Body of pancreas (tissue), 4 donors: ENCODE measurements at regions not wholly inside any gene's neighbourhood (a gene's known extent, or its start where the extent isn't known, plus 50 kb on each side); places are given as distances from the start of the nearest gene placed in this dataset.

Source experiments
- ATAC-seq: fragments of 150-250 bp; one replicate; pipeline ENCODE4 v1.9.1; 2016
- DNase-seq, 4 donors: peaks; one replicate each; pipeline ENCODE4 v3.0.0-alpha.2; 2019
- H3K27ac ChIP-seq, 4 donors: fragments of 200-600 bp; sonication (generic); 1 replicate in 3 of 4; 2 replicates in 1 of 4; pipeline versions ENCODE4 v1.5.1 to v1.6.1; 2016 to 2019; ENCODE audit warnings: mild to moderate bottlenecking in 1 of 4, mixed read lengths in 1 of 4, moderate library complexity in 1 of 4
- H3K27me3 ChIP-seq, 2 donors: fragments of 200-600 bp; sonication (generic); one replicate each; pipeline ENCODE4 v1.6.0; 2016; ENCODE audit warnings: mild to moderate bottlenecking in 1 of 2
- H3K36me3 ChIP-seq, 2 donors: fragments of 200-600 bp; sonication (generic); replicated peaks in 1 of 2; 2 replicates each; pipeline ENCODE4 v1.5.1; 2016; ENCODE audit warnings: low read depth in 2 of 2; ENCODE audit not compliant: insufficient read depth in 1 of 2
- H3K4me1 ChIP-seq: fragments of 200-600 bp; sonication (generic); one replicate; pipeline ENCODE4 v1.6.0; 2016
- H3K4me3 ChIP-seq, 2 donors: fragments of 200-600 bp; sonication (generic); 1 replicate in 1 of 2; 2 replicates in 1 of 2; pipeline ENCODE4 v1.5.1; 2016 to 2019
- H3K9me3 ChIP-seq, 3 donors: fragments of 200-600 bp; sonication (generic); 1 replicate in 2 of 3; 2 replicates in 1 of 3; pipeline ENCODE4 v1.5.1; 2016
- CTCF ChIP-seq, 7 experiments: fragments of 450-650 bp in 4 of 7; fragments of 200-600 bp in 3 of 7; sonication (generic) in 3 of 7; IDR thresholded peaks; one replicate each; pipeline ENCODE4 v1.5.1; 2016 to 2019; ENCODE audit warnings: antibody characterized with exemption in 7 of 7
- POLR2A ChIP-seq, 3 donors: fragments of 450-650 bp; IDR thresholded peaks; one replicate each; pipeline ENCODE4 v1.6.1; 2016; ENCODE audit warnings: antibody characterized with exemption in 3 of 3, mild to moderate bottlenecking in 2 of 3
- WGBS, 2 donors: methylation state at CpG; one replicate each; pipeline ENCODE4 v1.1.5; 2017; 5-methylcytosine and 5-hydroxymethylcytosine counted together
- intact Hi-C: fragments of 100-400 bp; cut with DNase I; formaldehyde crosslinking; loops from one replicate; pipeline ENCODE4 v1.15.1; 2023

DNA sequence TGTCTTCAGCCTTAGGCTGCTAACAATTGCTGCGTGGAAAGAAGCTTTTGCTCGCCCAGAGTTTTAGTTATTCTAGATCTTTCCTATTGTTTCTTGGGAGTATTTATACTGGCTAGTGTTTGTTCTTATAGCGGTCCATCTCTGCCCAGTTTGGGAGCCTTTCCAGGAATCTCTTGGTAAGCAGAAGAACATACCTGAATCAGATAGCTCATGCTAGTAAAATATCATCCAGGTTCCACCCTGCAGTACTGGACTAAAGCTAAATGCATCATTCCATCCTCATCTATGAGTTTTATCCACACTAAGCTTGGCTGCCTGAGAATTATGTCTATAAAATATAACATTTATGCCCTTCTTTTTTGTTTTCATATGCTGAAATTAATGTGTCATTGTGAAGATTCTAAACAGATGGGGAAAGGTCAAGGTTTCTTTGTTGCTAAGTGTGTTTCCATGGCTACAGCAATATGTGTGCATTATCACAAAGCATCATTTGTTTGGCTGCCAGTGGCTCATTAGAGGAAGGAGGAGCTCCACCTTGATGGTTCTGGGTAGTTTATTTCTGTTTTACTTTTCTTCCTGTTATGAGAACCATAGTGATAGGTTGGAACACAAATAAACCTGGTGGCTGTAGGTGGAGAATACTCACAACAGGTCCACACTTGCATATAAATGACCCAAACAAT lies 182.8 kb downstream of the PIK3C3 start:
- TF ChIP-seq POLR2A (IDR thresholded peaks at IDR 0.05) (no peak), CTCF (IDR thresholded peaks at IDR 0.05) (no peak)

GRCh38 chr18:42141439-42141838 lies 186.4 kb downstream of the PIK3C3 start:
- intact Hi-C loops = no loop called here
- Histone ChIP-seq H3K4me1 (no peaks in the 10 kb centered on the region), H3K9me3 (peaks cover 0 to 17% (median 0%) of the 10 kb centered on the region in 3 donors), H3K27me3 (no peaks in the 10 kb centered on the region), H3K4me3 (no peak overlapping the region), H3K36me3 (no peaks in the 10 kb centered on the region), H3K27ac (no peak overlapping the region)
- no peak for DNase-seq
- ATAC-seq = no peak
- WGBS, 2 donors = 0 to 71% methylated on average over 1 of the region's 1 CpG
- TF ChIP-seq CTCF (IDR thresholded peaks at IDR 0.05) (no peak), POLR2A (IDR thresholded peaks at IDR 0.05) (no peak)

More for the DNA sequence above, 182.8 kb downstream of the PIK3C3 start:
- no peak for DNase-seq
- Histone ChIP-seq H3K4me3 (no peak overlapping the region), H3K36me3 (no peaks in the 10 kb centered on the region), H3K27ac (no peak overlapping the region), H3K27me3 (no peaks in the 10 kb centered on the region), H3K9me3 (peaks cover 0 to 17% (median 0%) of the 10 kb centered on the region in 3 donors), H3K4me1 (no peaks in the 10 kb centered on the region)
- no peak for ATAC-seq
- 58 to 67% methylated on average over 3 of the region's 3 CpGs for WGBS, 2 donors
- intact Hi-C loops = no loop called here

GRCh38 chr18:42155024-42155423 lies 200.0 kb downstream of the PIK3C3 start:
- intact Hi-C loops = no loop called here

DNA sequence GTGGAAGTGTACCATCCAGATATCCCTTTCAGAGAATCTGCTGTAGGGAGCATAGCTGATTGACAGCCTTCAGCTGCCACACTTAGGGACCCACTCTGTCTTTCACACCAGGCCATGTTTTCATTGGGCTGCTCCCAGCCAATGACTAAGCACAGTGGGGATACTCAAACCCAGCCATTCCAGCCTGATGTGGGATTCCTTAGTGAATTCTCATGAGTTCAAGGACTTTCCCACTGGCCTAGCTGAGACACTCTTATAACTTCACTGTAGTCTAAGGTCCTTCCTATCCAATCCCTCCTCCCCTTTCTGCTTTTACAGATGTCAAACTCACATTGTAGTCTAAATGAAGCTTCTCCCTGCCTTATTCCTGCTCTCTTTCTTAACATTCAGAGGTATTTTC lies 201.2 kb downstream of the PIK3C3 start:
- Histone ChIP-seq H3K4me1 (no peaks in the 10 kb centered on the region), H3K9me3 (no peaks in the 10 kb centered on the region), H3K4me3 (no peak overlapping the region), H3K27ac (no peak overlapping the region), H3K36me3 (no peaks in the 10 kb centered on the region), H3K27me3 (no peaks in the 10 kb centered on the region)
- no peak for DNase-seq
- no peak for ATAC-seq
- TF ChIP-seq CTCF (IDR thresholded peaks at IDR 0.05) (no peak), POLR2A (IDR thresholded peaks at IDR 0.05) (no peak)
- intact Hi-C loops = no loop called here

More at GRCh38 chr18:42155024-42155423, 200.0 kb downstream of the PIK3C3 start:
- Histone ChIP-seq H3K4me3 (no peak overlapping the region), H3K27ac (no peak overlapping the region), H3K36me3 (no peaks in the 10 kb centered on the region), H3K4me1 (no peaks in the 10 kb centered on the region), H3K27me3 (no peaks in the 10 kb centered on the region), H3K9me3 (no peaks in the 10 kb centered on the region)
- no peak for TF ChIP-seq CTCF (IDR thresholded peaks at IDR 0.05)
- TF ChIP-seq POLR2A (IDR thresholded peaks at IDR 0.05) = no peak
- DNase-seq = no peak
- ATAC-seq = no peak

DNA sequence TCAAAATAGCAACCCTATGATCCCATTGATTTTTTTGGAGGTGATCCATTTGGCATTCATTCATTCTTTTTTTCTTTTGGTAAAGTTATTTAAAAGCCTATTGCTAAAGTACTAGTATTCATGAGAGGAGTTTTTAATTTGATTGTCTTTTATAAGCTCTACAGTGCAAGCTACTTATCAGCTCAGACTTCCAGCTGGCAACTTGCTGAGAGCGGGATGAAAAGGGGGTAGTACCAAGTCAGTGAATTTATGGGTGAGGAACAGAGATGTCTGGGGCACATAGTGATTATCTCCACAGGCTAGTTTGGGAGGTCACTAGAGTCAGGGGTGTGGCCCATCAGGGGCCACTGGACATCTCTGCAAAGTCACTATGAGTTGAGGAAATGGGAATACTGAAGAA lies 202.4 kb downstream of the PIK3C3 start:
- Histone ChIP-seq H3K4me3 (no peak overlapping the region), H3K27ac (no peak overlapping the region), H3K9me3 (no peaks in the 10 kb centered on the region), H3K4me1 (no peaks in the 10 kb centered on the region), H3K36me3 (no peaks in the 10 kb centered on the region), H3K27me3 (no peaks in the 10 kb centered on the region)
- WGBS, 2 donors = 91 to 95% methylated on average over 1 of the region's 1 CpG
- intact Hi-C loops = no loop called here
- TF ChIP-seq POLR2A (IDR thresholded peaks at IDR 0.05) (no peak), CTCF (IDR thresholded peaks at IDR 0.05) (no peak)
- ATAC-seq = no peak
- no peak for DNase-seq
